ENCODE measurements at regions not wholly inside any gene's neighbourhood (a gene's known extent, or its start where the extent isn't known, plus 50 kb on each side); places are given as distances from the start of the nearest gene placed in this dataset.

DNA sequence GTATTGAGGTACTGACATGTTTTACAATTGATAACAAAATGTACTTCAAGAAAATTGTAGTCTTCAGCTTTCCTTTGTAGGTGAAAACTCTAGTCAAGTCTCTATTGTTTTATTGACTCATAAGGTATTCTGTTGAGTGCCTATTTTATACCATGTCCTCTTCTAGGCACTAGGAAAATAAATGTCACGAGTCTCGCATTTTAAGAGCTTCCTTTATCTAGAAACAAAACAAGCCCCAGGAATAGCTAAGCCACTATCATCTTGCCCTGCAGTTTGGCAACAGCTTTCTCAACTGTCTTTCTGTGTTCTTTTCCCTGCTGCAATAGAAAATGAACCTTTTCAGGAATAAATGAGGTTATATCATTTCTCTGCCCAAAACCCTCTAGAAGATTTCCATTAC lies 288.5 kb upstream of the NEGR1 start:
- Mint-ChIP-seq H3K4me3 (ENCODE audit: unreplicated experiment) (no peak overlapping the region), H3K27ac (ENCODE audit: unreplicated experiment) (no peak overlapping the region), H3K9me3 (ENCODE audit: unreplicated experiment) (no peaks in the 10 kb centered on the region), H3K27me3 (ENCODE audit: unreplicated experiment) (no peaks in the 10 kb centered on the region), H3K4me1 (ENCODE audit: low read depth, unreplicated experiment) (no peaks in the 10 kb centered on the region), H3K36me3 (ENCODE audit: unreplicated experiment) (no peaks in the 10 kb centered on the region)
- TF ChIP-seq, protein P1, sequence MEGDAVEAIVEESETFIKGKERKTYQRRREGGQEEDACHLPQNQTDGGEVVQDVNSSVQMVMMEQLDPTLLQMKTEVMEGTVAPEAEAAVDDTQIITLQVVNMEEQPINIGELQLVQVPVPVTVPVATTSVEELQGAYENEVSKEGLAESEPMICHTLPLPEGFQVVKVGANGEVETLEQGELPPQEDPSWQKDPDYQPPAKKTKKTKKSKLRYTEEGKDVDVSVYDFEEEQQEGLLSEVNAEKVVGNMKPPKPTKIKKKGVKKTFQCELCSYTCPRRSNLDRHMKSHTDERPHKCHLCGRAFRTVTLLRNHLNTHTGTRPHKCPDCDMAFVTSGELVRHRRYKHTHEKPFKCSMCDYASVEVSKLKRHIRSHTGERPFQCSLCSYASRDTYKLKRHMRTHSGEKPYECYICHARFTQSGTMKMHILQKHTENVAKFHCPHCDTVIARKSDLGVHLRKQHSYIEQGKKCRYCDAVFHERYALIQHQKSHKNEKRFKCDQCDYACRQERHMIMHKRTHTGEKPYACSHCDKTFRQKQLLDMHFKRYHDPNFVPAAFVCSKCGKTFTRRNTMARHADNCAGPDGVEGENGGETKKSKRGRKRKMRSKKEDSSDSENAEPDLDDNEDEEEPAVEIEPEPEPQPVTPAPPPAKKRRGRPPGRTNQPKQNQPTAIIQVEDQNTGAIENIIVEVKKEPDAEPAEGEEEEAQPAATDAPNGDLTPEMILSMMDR (IDR thresholded peaks at IDR 0.05; ENCODE audit: partially characterized antibody, unreplicated experiment) = no peak
- DNase-seq = no peak

DNA sequence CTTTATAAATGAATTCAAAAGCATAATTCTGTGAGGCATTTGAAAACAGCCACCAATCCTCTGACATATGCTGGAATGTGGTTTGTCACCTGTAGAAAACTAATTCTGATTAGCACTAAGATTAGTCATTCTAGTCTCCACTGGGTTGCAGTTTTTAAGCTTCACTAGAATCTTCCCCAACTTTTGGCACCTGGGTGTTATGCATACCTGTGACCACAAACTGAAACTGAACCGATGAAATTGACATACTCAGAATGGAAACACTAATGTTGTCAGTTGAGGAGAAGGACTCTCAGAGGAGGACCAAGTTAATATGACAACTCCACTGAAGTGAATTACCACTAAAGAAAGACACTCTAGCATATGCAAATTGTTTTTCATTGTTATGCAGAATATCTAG lies 285.8 kb upstream of the NEGR1 start:
- no peaks in the 10 kb centered on the region for H3K27me3 Mint-ChIP-seq (ENCODE audit: unreplicated experiment)
- no peak overlapping the region for H3K4me3 Mint-ChIP-seq (ENCODE audit: unreplicated experiment)
- no peaks in the 10 kb centered on the region for H3K9me3 Mint-ChIP-seq (ENCODE audit: unreplicated experiment)
- no peaks in the 10 kb centered on the region for H3K4me1 Mint-ChIP-seq (ENCODE audit: low read depth, unreplicated experiment)
- DNase-seq = no peak
- TF ChIP-seq, protein P1 (IDR thresholded peaks at IDR 0.05; ENCODE audit: partially characterized antibody, unreplicated experiment) = no peak
- H3K36me3 Mint-ChIP-seq (ENCODE audit: unreplicated experiment) = no peaks in the 10 kb centered on the region
- no peak overlapping the region for H3K27ac Mint-ChIP-seq (ENCODE audit: unreplicated experiment)

DNA sequence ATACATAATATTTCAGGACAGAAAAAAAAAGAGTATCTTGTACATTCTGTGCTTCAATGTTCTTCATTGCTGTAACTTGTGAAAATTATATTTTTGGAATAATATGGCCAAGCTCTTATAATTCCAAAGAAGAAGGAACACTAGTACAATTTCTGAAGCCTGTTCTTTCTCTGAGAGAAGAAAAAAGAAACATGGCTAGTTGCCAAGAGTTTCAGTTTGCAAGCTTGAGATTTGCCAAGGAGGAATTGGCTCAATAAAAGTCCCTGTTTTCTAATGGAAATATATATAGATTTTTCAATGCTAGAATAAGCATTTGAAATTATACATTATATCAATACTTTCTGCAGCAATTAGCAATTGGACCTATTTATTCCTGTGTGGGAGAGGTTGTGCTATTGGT lies 285.2 kb upstream of the NEGR1 start:
- TF ChIP-seq, protein P1 (IDR thresholded peaks at IDR 0.05; ENCODE audit: partially characterized antibody, unreplicated experiment) = no peak
- no peak overlapping the region for H3K4me3 Mint-ChIP-seq (ENCODE audit: unreplicated experiment)
- no peaks in the 10 kb centered on the region for H3K27me3 Mint-ChIP-seq (ENCODE audit: unreplicated experiment)

DNA sequence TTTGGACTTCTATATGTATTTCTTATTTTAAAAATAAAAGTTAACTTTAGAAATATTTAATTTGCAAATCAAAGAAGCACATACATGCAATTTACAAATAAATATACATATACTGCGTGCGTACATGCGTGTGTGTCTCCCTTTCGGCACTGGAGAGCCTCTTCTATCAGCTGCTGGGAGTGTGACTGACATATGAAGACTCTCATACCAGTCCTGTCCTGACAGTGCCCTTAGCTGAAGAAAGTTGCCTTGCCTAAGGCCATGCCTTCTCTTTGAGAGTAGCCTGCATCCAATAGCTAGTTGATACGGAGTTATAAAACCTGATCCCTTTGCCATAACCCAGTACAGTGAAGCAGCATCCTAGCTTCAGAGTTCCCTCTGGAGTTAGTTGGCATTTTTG lies 282.4 kb upstream of the NEGR1 start:
- no peak for DNase-seq
- Mint-ChIP-seq H3K36me3 (ENCODE audit: unreplicated experiment) (no peaks in the 10 kb centered on the region), H3K27me3 (ENCODE audit: unreplicated experiment) (no peaks in the 10 kb centered on the region), H3K27ac (ENCODE audit: unreplicated experiment) (no peak overlapping the region), H3K4me3 (ENCODE audit: unreplicated experiment) (no peak overlapping the region), H3K4me1 (ENCODE audit: low read depth, unreplicated experiment) (no peaks in the 10 kb centered on the region), H3K9me3 (ENCODE audit: unreplicated experiment) (no peaks in the 10 kb centered on the region)
- TF ChIP-seq, protein P1 (IDR thresholded peaks at IDR 0.05; ENCODE audit: partially characterized antibody, unreplicated experiment) = no peak

More for the DNA sequence above, 285.2 kb upstream of the NEGR1 start:
- no peaks in the 10 kb centered on the region for H3K4me1 Mint-ChIP-seq (ENCODE audit: low read depth, unreplicated experiment)
- H3K36me3 Mint-ChIP-seq (ENCODE audit: unreplicated experiment) = no peaks in the 10 kb centered on the region
- H3K9me3 Mint-ChIP-seq (ENCODE audit: unreplicated experiment) = no peaks in the 10 kb centered on the region
- DNase-seq = no peak
- no peak overlapping the region for H3K27ac Mint-ChIP-seq (ENCODE audit: unreplicated experiment)

DNA sequence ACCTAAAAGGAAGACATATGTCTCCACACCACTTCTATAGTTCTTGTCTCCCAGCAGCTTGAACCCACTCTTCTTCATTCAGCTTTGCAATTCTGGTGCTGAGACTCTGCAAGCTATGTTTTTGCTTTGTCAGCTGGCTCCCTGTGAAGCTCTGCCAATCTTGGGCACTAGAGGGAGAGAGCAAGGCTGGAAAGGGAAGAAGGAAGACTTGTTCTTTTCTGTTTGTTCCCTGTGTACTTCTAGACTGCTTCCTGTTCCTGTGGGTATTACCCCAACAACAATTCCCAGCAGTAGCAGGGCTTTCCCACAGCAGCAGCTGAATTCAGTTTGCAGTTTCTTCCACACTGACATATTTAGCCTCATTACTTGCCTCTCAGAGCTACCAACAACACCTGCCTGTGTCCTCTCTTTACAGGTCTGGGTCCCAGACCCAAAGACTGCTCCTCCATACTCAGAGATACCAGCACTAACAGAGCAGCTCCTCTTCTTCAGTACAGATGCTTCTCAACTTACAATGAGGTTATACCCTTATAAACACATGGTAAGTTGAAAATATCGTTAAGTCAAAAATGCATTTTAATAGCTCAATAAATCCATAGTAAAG lies 275.2 kb upstream of the NEGR1 start:
- TF ChIP-seq, protein P1 (IDR thresholded peaks at IDR 0.05; ENCODE audit: partially characterized antibody, unreplicated experiment) = peak; percentile 11
- Mint-ChIP-seq H3K9me3 (ENCODE audit: unreplicated experiment) (no peaks in the 10 kb centered on the region), H3K27ac (ENCODE audit: unreplicated experiment) (no peak overlapping the region), H3K4me1 (ENCODE audit: low read depth, unreplicated experiment) (peaks cover 2% of the 10 kb centered on the region), H3K27me3 (ENCODE audit: unreplicated experiment) (no peaks in the 10 kb centered on the region), H3K4me3 (ENCODE audit: unreplicated experiment) (no peak overlapping the region), H3K36me3 (ENCODE audit: unreplicated experiment) (no peaks in the 10 kb centered on the region)
- no peak for DNase-seq

Measured in glutamatergic neuron (in vitro differentiated cells).